ENCODE measurements at regions not wholly inside any gene's neighbourhood (a gene's known extent, or its start where the extent isn't known, plus 50 kb on each side); places are given as distances from the start of the nearest gene placed in this dataset.

GRCh38 chr18:32846896-32847295 is 74.1 kb upstream of the KLHL14 start:
- no peak for DNase-seq
- TF ChIP-seq, protein P1, sequence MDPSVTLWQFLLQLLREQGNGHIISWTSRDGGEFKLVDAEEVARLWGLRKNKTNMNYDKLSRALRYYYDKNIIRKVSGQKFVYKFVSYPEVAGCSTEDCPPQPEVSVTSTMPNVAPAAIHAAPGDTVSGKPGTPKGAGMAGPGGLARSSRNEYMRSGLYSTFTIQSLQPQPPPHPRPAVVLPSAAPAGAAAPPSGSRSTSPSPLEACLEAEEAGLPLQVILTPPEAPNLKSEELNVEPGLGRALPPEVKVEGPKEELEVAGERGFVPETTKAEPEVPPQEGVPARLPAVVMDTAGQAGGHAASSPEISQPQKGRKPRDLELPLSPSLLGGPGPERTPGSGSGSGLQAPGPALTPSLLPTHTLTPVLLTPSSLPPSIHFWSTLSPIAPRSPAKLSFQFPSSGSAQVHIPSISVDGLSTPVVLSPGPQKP (IDR thresholded peaks at IDR 0.05; ENCODE audit: borderline replicate concordance, low read depth, low read length): no peak
- TF ChIP-seq MAFK (IDR thresholded peaks at IDR 0.05; ENCODE audit: low read depth, low read length) (no peak), RCOR1 (IDR thresholded peaks at IDR 0.05; ENCODE audit: insufficient replicate concordance, low read length) (no peak), USF2 (IDR thresholded peaks at IDR 0.05; ENCODE audit: low read depth, low read length) (no peak), BHLHE40 (IDR thresholded peaks at IDR 0.05; ENCODE audit: low read depth, low read length) (no peak), SMC3 (IDR thresholded peaks at IDR 0.05; ENCODE audit: low read depth, low read length) (no peak), NFE2L2 (IDR thresholded peaks at IDR 0.05; ENCODE audit: low read depth, low read length) (no peak), RFX5 (IDR thresholded peaks at IDR 0.05; ENCODE audit: low read depth, low read length) (no peak), RAD21 (IDR thresholded peaks at IDR 0.05; ENCODE audit: low read length) (no peak), MAZ (IDR thresholded peaks at IDR 0.05; ENCODE audit: borderline replicate concordance, low read depth, low read length) (no peak), MXI1 (IDR thresholded peaks at IDR 0.05; ENCODE audit: borderline replicate concordance, low read depth, low read length) (no peak), CEBPB (IDR thresholded peaks at IDR 0.05; ENCODE audit: low read depth, low read length) (no peak)
- Histone ChIP-seq H3K4me3 (ENCODE audit: insufficient read depth, low read depth, low read length) (no peak overlapping the region), H3K4ac (ENCODE audit: low read depth, low read length) (no peak overlapping the region), H3K4me2 (ENCODE audit: low read depth, low read length) (no peak overlapping the region), H2BK120ac (ENCODE audit: low read depth, low read length) (no peak overlapping the region), H2BK15ac (ENCODE audit: low read depth, low read length) (no peak overlapping the region), H4K91ac (ENCODE audit: insufficient read depth, low read depth, low read length) (no peak overlapping the region), H3K4me1 (ENCODE audit: control insufficient read depth, insufficient read depth, low read length) (no peaks in the 10 kb centered on the region), H4K5ac (ENCODE audit: low read depth, low read length) (no peak overlapping the region), H3K14ac (replicated peaks; ENCODE audit: low read depth, low read length) (no peak overlapping the region), H3K9me3 (ENCODE audit: control insufficient read depth, insufficient read depth, low read length) (no peaks in the 10 kb centered on the region), H3K36me3 (ENCODE audit: control insufficient read depth, insufficient read depth, low read length) (no peaks in the 10 kb centered on the region), H4K8ac (ENCODE audit: low read depth in 2 of 2, low read length in 2 of 2) (no peak overlapping the region), H2AK5ac (ENCODE audit: low read depth, low read length) (no peak overlapping the region), H2AFZ (replicated peaks; ENCODE audit: low read length, poor library complexity) (no peak overlapping the region), H2AK9ac (replicated peaks; ENCODE audit: low read depth, low read length, poor library complexity) (no peak overlapping the region), H2BK5ac (ENCODE audit: low read depth, low read length, poor library complexity, severe bottlenecking) (no peak overlapping the region), H2BK20ac (ENCODE audit: low read depth, low read length) (no peak overlapping the region), H3K9ac (ENCODE audit: low read depth, low read length) (no peak overlapping the region), H3K23ac (ENCODE audit: low read depth, low read length) (no peak overlapping the region), H3K27me3 (ENCODE audit: control insufficient read depth, insufficient read depth, low read length) (no peaks in the 10 kb centered on the region), H3K79me1 (ENCODE audit: low read depth in 1 of 2, low read length in 2 of 2) (no peaks in the 10 kb centered on the region), H4K20me1 (ENCODE audit: insufficient read depth, low read length) (no peaks in the 10 kb centered on the region), H3K9me1 (ENCODE audit: insufficient read depth, low read length) (no peaks in the 10 kb centered on the region), H3K27ac (ENCODE audit: insufficient read depth, low read length) (no peak overlapping the region), H3K18ac (ENCODE audit: low read depth, low read length) (no peak overlapping the region), H3K56ac (ENCODE audit: extremely low read depth, insufficient read depth, low read length) (no peak overlapping the region)
- BruUV-seq (replicated peaks): no TSS peak
- ChIA-PET CTCF (no interaction called here), POLR2A (ENCODE audit: unreplicated experiment) (no interaction called here)
- intact Hi-C loops (cut with micrococcal nuclease): no loop called here
- ATAC-seq (ENCODE audit: low read depth): no peak
- in situ Hi-C loops (cut with MboI; ENCODE audit: low sequenced_read_pairs): no loop called here
- dilution Hi-C loops (cut with HindIII; ENCODE audit: low sequenced_read_pairs, unreplicated experiment): no loop called here
- WGBS, 2 experiments (ENCODE audit: extremely low coverage in 2 of 2, insufficient read length in 1 of 2): 17% methylated on average over 1 of the region's 2 CpGs; no CpG with 5 or more reads in 1 of the 2 experiments

Data from IMR-90 (cell line).